Common myeloid progenitor, CD34-positive (primary cell): ENCODE measurements at regions not wholly inside any gene's neighbourhood (a gene's known extent, or its start where the extent isn't known, plus 50 kb on each side); places are given as distances from the start of the nearest gene placed in this dataset.
A peak's percentile ranks its signal among the peaks of the same experiment; 100 is the strongest.

ENCODE experiments used
- CTCF ChIA-PET: fragments of 350-600 bp; sonication (Branson Sonifier 250); formaldehyde crosslinking; loops from one replicate; lab custom pipeline; 2021; ENCODE audit warnings: antibody characterized with exemption; lab: Charles Lee
- POLR2A ChIA-PET: fragments of 350-600 bp; sonication (Branson Sonifier 250); formaldehyde crosslinking; loops from one replicate; lab custom pipeline; 2021; ENCODE audit warnings: antibody characterized with exemption; lab: Charles Lee
- DNase-seq, 3 donors: peaks; one replicate each; pipeline versions ENCODE4 v3.0.0 to v3.0.0-alpha.2; 2013
- H3K27ac ChIP-seq, 2 experiments: 1 replicate in 1 of 2; 2 replicates in 1 of 2; pipeline ENCODE4 v1.7.0; 2013; ENCODE audit warnings: inconsistent platforms in 2 of 2, low read length in 2 of 2, mild to moderate bottlenecking in 2 of 2, low read depth in 1 of 2, moderate library complexity in 1 of 2; ENCODE audit not compliant: severe bottlenecking in 2 of 2, insufficient read depth in 1 of 2, poor library complexity in 1 of 2
- H3K27me3 ChIP-seq, 5 experiments: replicated peaks in 2 of 5; 1 replicate in 3 of 5; 2 replicates in 2 of 5; pipeline versions ENCODE4 v1.6.1 to v1.7.0; 2013; ENCODE audit warnings: low read length in 4 of 5, mild to moderate bottlenecking in 2 of 5, moderate library complexity in 2 of 5, inconsistent platforms in 1 of 5; ENCODE audit not compliant: insufficient read depth in 5 of 5, control insufficient read depth in 4 of 5
- H3K36me3 ChIP-seq, 4 experiments: 1 replicate in 2 of 4; 2 replicates in 2 of 4; pipeline versions ENCODE4 v1.6.1 to v1.7.0; 2013; ENCODE audit warnings: low read length in 3 of 4, control low read depth in 1 of 4, mild to moderate bottlenecking in 1 of 4; ENCODE audit not compliant: control insufficient read depth in 4 of 4, insufficient read depth in 4 of 4
- H3K4me1 ChIP-seq, 4 experiments: 1 replicate in 3 of 4; 2 replicates in 1 of 4; pipeline versions ENCODE4 v1.6.1 to v1.7.1; 2013; ENCODE audit warnings: low read length in 3 of 4, mild to moderate bottlenecking in 3 of 4, control low read depth in 1 of 4, inconsistent platforms in 1 of 4, moderate library complexity in 1 of 4; ENCODE audit not compliant: control insufficient read depth in 4 of 4, insufficient read depth in 4 of 4; ENCODE audit errors: control extremely low read depth in 1 of 4
- H3K4me3 ChIP-seq, 7 experiments: 1 replicate in 4 of 7; 2 replicates in 3 of 7; pipeline versions ENCODE4 v1.5.1 to v1.7.0; 2013; ENCODE audit warnings: mild to moderate bottlenecking in 7 of 7, low read length in 6 of 7, moderate library complexity in 6 of 7, inconsistent platforms in 2 of 7, low read depth in 2 of 7, control low read depth in 1 of 7; ENCODE audit not compliant: insufficient read depth in 4 of 7, control insufficient read depth in 1 of 7; ENCODE audit errors: extremely low read depth in 1 of 7
- H3K9me3 ChIP-seq, 5 experiments: 1 replicate in 4 of 5; 2 replicates in 1 of 5; pipeline versions ENCODE4 v1.6.1 to v1.7.1; 2013; ENCODE audit warnings: low read length in 4 of 5, mild to moderate bottlenecking in 2 of 5, inconsistent platforms in 1 of 5, low read depth in 1 of 5, moderate library complexity in 1 of 5; ENCODE audit not compliant: control insufficient read depth in 4 of 5, insufficient read depth in 2 of 5; ENCODE audit errors: control extremely low read depth in 1 of 5
- WGBS: methylation state at CpG from one replicate; pipeline ENCODE4 v1.1.5; 2013; ENCODE audit not compliant: insufficient coverage; 5-methylcytosine and 5-hydroxymethylcytosine counted together

DNA sequence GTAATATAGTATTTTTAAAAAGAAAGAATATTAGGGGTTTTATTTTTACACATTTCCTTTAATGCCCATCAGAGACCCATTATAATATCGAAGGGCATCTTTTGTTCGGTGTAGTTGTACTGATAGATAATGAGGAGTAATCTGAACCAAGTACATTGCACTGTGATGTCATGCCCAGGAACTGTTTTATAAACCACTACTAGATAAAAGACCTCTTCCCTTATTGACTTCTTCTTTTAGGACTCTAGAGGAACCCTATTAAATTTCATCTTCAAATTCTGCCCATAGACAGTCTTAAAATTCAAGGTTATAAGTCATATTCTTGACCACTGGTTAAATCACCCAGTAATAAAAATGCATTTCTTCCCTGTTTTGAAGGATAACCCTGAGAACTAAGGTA is 206.5 kb downstream of the NRIP1 start:
- ChIA-PET CTCF (no interaction called here), POLR2A (no interaction called here)

DNA sequence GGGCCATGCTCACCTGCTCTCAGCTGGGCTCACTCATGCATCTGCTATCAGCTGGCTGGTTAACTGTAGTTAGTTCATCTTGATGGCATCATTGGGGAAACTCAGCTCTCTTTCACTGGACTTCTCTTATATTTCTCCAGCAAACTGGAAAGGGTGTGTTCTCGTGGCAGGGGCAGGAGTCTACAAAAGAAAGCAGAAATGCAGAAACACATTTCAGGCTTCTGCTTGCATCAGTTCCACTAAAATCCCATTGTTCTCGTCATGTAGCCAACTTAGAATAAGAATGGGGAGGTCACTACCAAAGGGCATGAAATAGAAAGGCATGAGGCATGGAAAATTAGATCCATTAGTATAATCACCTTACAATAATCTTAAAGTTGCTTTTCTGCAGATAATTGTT is 207.3 kb downstream of the NRIP1 start:
- ChIA-PET CTCF (interaction anchor here (0.5 kb wide), 1 partner anchor 454 kb away, joined by 4 read pairs; no protein-coding TSS in a partner anchor), POLR2A (no interaction called here)
- DNase-seq: no peak
- H3K36me3 ChIP-seq: peaks cover 0 to 10% (median under 1%) of the 10 kb centered on the region in 4 experiments
- peaks cover 2 to 13% (median 3%) of the 10 kb centered on the region in 5 experiments for H3K9me3 ChIP-seq
- 86% methylated on average over 1 of the region's 2 CpGs for WGBS
- no peak overlapping the region for H3K4me3 ChIP-seq
- H3K4me1 ChIP-seq: no peaks in the 10 kb centered on the region
- H3K27ac ChIP-seq: no peak overlapping the region
- H3K27me3 ChIP-seq: no peaks in the 10 kb centered on the region

More for the DNA sequence above, 206.5 kb downstream of the NRIP1 start:
- Histone ChIP-seq H3K27ac (no peak overlapping the region), H3K36me3 (peaks cover 0 to 4% (median under 1%) of the 10 kb centered on the region in 4 experiments), H3K9me3 (peaks cover 2 to 10% (median 3%) of the 10 kb centered on the region in 5 experiments), H3K4me1 (no peaks in the 10 kb centered on the region), H3K27me3 (no peaks in the 10 kb centered on the region), H3K4me3 (no peak overlapping the region)
- peak in 2 of 3 donors; percentile 25 to 35 for DNase-seq
- WGBS: no CpG with 5 or more reads among the region's 2 CpGs

DNA sequence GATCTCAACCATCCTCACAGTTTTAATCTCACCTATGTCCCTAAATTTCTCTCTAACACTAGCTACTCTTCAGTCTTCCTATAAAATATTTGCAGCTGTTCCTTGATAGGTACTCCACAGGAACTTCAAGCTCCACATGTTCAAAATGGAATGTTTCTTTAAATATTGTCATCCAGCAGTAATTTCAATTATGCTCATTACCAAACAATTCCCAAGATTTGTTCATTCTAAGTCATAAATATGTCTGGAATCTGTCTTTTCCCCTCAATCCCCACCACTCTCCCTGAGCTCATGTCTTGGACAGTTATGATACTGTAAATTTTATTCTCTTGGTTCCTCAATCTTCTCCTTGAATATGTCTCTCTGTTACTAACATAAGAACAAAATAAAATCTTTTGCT is 214.4 kb downstream of the NRIP1 start:
- no peak for DNase-seq

DNA sequence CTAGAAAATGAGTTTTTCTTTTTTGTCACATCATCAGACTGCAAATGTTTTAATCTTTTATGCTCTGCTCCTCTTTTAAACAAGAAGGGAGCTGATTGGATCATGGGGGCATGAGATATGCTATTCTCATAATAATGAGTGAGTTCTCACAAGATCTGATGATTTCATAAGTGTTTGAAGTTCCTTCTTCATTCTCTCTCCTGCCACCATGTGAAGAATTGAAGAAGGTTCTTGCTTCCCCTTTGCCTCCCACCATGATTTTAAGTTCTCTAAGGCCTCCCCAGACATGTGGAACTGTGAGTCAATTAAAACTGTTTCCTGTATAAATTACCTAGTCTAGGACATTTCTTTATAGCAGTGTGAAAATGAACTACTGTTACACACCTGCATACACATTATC is 218.2 kb downstream of the NRIP1 start:
- no peaks in the 10 kb centered on the region for H3K4me1 ChIP-seq
- H3K36me3 ChIP-seq: peaks cover 0 to 5% (median 0%) of the 10 kb centered on the region in 4 experiments
- peaks cover 4 to 15% (median 11%) of the 10 kb centered on the region in 5 experiments for H3K9me3 ChIP-seq
- no peak overlapping the region for H3K4me3 ChIP-seq
- no peak for DNase-seq
- H3K27ac ChIP-seq: no peak overlapping the region
- ChIA-PET CTCF (no interaction called here), POLR2A (no interaction called here)
- no peaks in the 10 kb centered on the region for H3K27me3 ChIP-seq

More for the DNA sequence above, 214.4 kb downstream of the NRIP1 start:
- H3K4me3 ChIP-seq: no peak overlapping the region
- no peaks in the 10 kb centered on the region for H3K4me1 ChIP-seq
- H3K36me3 ChIP-seq: peaks cover 0 to 15% (median under 1%) of the 10 kb centered on the region in 4 experiments
- no peaks in the 10 kb centered on the region for H3K27me3 ChIP-seq
- H3K9me3 ChIP-seq: peaks cover 5 to 17% (median 8%) of the 10 kb centered on the region in 5 experiments
- no peak overlapping the region for H3K27ac ChIP-seq
- CTCF ChIA-PET: no interaction called here
- POLR2A ChIA-PET: no interaction called here

DNA sequence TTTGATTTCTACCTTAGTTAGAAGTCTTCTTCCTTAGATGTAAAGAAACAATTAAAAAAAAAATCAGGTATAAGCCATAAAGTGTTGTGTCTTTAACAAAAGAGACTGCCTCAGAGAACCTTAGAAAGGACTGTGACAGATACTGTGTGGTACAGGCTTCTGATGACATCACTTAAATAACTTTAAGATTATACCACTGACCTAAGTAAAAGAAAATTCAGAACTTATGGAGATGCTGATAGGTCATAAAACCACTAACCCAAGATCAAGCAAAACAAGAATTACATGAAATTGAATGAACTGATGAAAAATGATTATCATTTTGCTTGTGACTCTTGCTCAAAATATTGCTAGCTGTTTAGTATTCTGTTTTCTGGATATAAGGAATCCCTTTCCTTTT is 220.8 kb downstream of the NRIP1 start:
- H3K27ac ChIP-seq: no peak overlapping the region
- H3K4me3 ChIP-seq: no peak overlapping the region
- H3K36me3 ChIP-seq: peaks cover 0 to 5% (median 0%) of the 10 kb centered on the region in 4 experiments
- ChIA-PET POLR2A (no interaction called here), CTCF (no interaction called here)
- DNase-seq: no peak
- peaks cover 3 to 15% (median 9%) of the 10 kb centered on the region in 5 experiments for H3K9me3 ChIP-seq
- no peaks in the 10 kb centered on the region for H3K27me3 ChIP-seq
- no peaks in the 10 kb centered on the region for H3K4me1 ChIP-seq

DNA sequence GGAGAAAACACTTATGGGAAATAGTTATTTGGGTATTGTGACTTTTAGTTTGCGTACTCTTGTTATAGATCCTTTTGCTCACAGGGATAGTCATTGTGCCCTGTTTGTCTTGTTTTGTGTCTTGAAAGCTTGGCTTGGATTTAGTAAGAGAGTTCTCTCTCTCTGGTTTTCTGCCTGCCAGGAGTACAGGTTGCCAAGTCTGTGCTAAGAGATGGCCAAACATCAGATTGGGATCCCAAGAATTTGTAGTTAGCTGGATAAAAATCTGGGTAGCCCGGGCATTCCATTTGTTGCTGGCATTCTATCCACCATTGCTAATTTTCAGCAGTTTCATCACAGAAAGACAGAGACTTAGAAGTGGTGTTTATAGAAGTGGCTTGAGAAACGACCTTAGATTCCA is 222.2 kb downstream of the NRIP1 start:
- POLR2A ChIA-PET: no interaction called here

DNA sequence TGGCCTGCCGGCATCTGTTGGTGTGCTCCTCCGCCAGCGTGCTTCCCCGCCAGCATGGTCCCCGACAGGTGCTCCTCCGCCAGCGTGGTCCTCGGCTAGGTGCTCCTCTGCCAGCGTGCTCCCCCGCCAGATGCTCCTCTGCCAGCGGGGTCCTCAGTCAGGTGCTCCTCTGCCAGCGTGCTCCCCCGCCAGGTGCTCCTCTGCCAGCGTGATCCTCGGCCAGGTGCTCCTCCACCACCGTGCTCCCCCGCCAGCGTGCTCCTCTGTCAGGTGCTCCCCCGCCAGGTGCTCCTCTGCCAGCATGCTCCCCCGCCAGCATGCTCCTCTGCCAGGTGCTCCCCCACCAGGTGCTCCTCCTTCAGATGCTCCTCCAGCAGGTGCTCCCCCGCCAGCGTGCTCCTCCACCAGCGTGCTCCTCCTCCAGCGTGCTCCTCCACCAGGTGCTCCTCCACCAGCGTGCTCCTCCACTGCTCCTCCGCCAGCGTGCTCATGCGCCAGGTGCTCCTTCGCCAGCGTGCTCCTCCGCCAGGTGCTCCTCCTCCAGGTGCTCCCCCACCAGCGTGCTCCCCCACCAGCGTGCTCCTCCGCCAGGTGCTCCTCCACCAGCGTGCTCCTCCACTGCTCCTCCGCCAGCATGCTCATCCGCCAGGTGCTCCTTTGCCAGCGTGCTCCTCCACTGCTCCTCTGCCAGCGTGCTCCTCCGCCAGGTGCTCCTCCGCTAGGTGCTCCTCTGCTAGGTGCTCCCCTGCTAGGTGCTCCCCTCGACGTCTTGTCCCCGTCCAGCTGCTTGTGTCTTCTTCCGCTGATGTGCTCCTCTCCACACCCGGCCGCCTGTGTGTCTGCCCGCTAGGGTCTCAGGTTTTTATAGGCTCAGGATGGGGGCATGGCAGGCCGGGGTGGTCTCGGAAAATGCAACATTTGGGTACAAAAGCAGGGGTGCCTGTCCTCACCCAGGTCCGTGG is 223.0 kb downstream of the NRIP1 start:
- no peak for DNase-seq
- 96% methylated on average over 51 of the region's 51 CpGs for WGBS
- ChIA-PET POLR2A (no interaction called here), CTCF (no interaction called here)
- Histone ChIP-seq H3K4me1 (no peaks in the 10 kb centered on the region), H3K27ac (no peak overlapping the region), H3K27me3 (no peaks in the 10 kb centered on the region), H3K4me3 (no peak overlapping the region), H3K36me3 (peaks cover 0 to 5% (median 0%) of the 10 kb centered on the region in 4 experiments), H3K9me3 (peaks cover 3 to 15% (median 9%) of the 10 kb centered on the region in 5 experiments)

More for the DNA sequence above, 222.2 kb downstream of the NRIP1 start:
- no peaks in the 10 kb centered on the region for H3K27me3 ChIP-seq
- H3K4me1 ChIP-seq: no peaks in the 10 kb centered on the region
- CTCF ChIA-PET: no interaction called here
- H3K36me3 ChIP-seq: peaks cover 0 to 5% (median 0%) of the 10 kb centered on the region in 4 experiments
- no peak for DNase-seq
- peaks cover 3 to 15% (median 9%) of the 10 kb centered on the region in 5 experiments for H3K9me3 ChIP-seq
- 100% methylated on average over 2 of the region's 3 CpGs for WGBS
- no peak overlapping the region for H3K4me3 ChIP-seq
- H3K27ac ChIP-seq: no peak overlapping the region
